Mesodermal cell (in vitro differentiated cells): ENCODE measurements at regions not wholly inside any gene's neighbourhood (a gene's known extent, or its start where the extent isn't known, plus 50 kb on each side); places are given as distances from the start of the nearest gene placed in this dataset.

Experiments used
- H3K27ac ChIP-seq: 2 replicates; pipeline ENCODE4 v1.7.0; 2013; ENCODE audit warnings: mild to moderate bottlenecking, low read depth, low read length, moderate library complexity; ENCODE audit not compliant: severe bottlenecking
- H3K36me3 ChIP-seq: 2 replicates; pipeline ENCODE4 v1.7.1; 2013; ENCODE audit warnings: mild to moderate bottlenecking, low read length, moderate library complexity; ENCODE audit not compliant: control insufficient read depth, insufficient read depth
- H3K4me1 ChIP-seq: one replicate; pipeline ENCODE4 v1.7.1; 2013; ENCODE audit warnings: mild to moderate bottlenecking, low read length; ENCODE audit not compliant: insufficient read depth, control insufficient read depth, poor library complexity, severe bottlenecking
- H3K4me3 ChIP-seq: 2 replicates; pipeline ENCODE4 v1.7.0; 2013; ENCODE audit warnings: low read length, control low read depth, mild to moderate bottlenecking; ENCODE audit not compliant: insufficient read depth, poor library complexity, severe bottlenecking; ENCODE audit errors: extremely low read depth
- H3K9me3 ChIP-seq: 2 replicates; pipeline ENCODE4 v1.7.1; 2013; ENCODE audit warnings: mild to moderate bottlenecking, low read length, moderate library complexity; ENCODE audit not compliant: control insufficient read depth
- WGBS, 2 experiments: methylation state at CpG; one replicate each; pipeline ENCODE4 v1.1.5; 2013; ENCODE audit warnings: missing lambda C conversion rate in 2 of 2; ENCODE audit not compliant: insufficient coverage in 2 of 2; 5-methylcytosine and 5-hydroxymethylcytosine counted together

GRCh38 chr9:13598738-13599137 lies 319.2 kb upstream of the MPDZ start:
- no peaks in the 10 kb centered on the region for H3K4me1 ChIP-seq

GRCh38 chr9:13597427-13597826 lies 317.9 kb upstream of the MPDZ start:
- Histone ChIP-seq H3K36me3 (no peaks in the 10 kb centered on the region), H3K4me1 (no peaks in the 10 kb centered on the region), H3K9me3 (no peaks in the 10 kb centered on the region), H3K27ac (no peak overlapping the region), H3K4me3 (no peak overlapping the region)
- 44% methylated on average over 4 of the region's 5 CpGs; no CpG with 5 or more reads in 1 of the 2 experiments for WGBS, 2 experiments

More at GRCh38 chr9:13598738-13599137, 319.2 kb upstream of the MPDZ start:
- Histone ChIP-seq H3K27ac (no peak overlapping the region), H3K36me3 (no peaks in the 10 kb centered on the region), H3K4me3 (no peak overlapping the region), H3K9me3 (no peaks in the 10 kb centered on the region)

GRCh38 chr9:13597004-13597403 lies 317.5 kb upstream of the MPDZ start:
- Histone ChIP-seq H3K4me3 (no peak overlapping the region), H3K9me3 (no peaks in the 10 kb centered on the region), H3K27ac (no peak overlapping the region), H3K36me3 (no peaks in the 10 kb centered on the region), H3K4me1 (no peaks in the 10 kb centered on the region)
- no CpG with 5 or more reads among the region's 2 CpGs for WGBS, 2 experiments

GRCh38 chr9:13596383-13596970 lies 317.0 kb upstream of the MPDZ start:
- Histone ChIP-seq H3K4me3 (no peak overlapping the region), H3K27ac (no peak overlapping the region), H3K9me3 (no peaks in the 10 kb centered on the region), H3K4me1 (no peaks in the 10 kb centered on the region), H3K36me3 (no peaks in the 10 kb centered on the region)
- WGBS, 2 experiments: 65 to 89% methylated on average over 3 of the region's 4 CpGs

- H3K36me3 ChIP-seq: no peaks in the 10 kb centered on the region
- no peaks in the 10 kb centered on the region for H3K9me3 ChIP-seq
- no peak overlapping the region for H3K27ac ChIP-seq
- WGBS, 2 experiments: 88 to 100% methylated on average over 1 of the region's 1 CpG
- H3K4me1 ChIP-seq: no peaks in the 10 kb centered on the region
- no peak overlapping the region for H3K4me3 ChIP-seq
Observed at GRCh38 chr9:13590996-13591395, 311.5 kb upstream of the MPDZ start.

GRCh38 chr9:13589034-13589737 lies 309.7 kb upstream of the MPDZ start:
- Histone ChIP-seq H3K9me3 (no peaks in the 10 kb centered on the region), H3K27ac (no peak overlapping the region), H3K4me3 (no peak overlapping the region), H3K36me3 (no peaks in the 10 kb centered on the region), H3K4me1 (no peaks in the 10 kb centered on the region)
- no CpG with 5 or more reads among the region's 2 CpGs for WGBS, 2 experiments

GRCh38 chr9:13588151-13589033 lies 308.9 kb upstream of the MPDZ start:
- Histone ChIP-seq H3K27ac (no peak overlapping the region), H3K36me3 (no peaks in the 10 kb centered on the region), H3K4me3 (no peak overlapping the region), H3K9me3 (no peaks in the 10 kb centered on the region), H3K4me1 (no peaks in the 10 kb centered on the region)
- 81 to 95% methylated on average over 4 to 6 of the region's 6 CpGs for WGBS, 2 experiments

GRCh38 chr9:13587571-13587970 lies 308.1 kb upstream of the MPDZ start:
- WGBS, 2 experiments: 65% methylated on average over 4 of the region's 9 CpGs; no CpG with 5 or more reads in 1 of the 2 experiments
- no peak overlapping the region for H3K4me3 ChIP-seq

GRCh38 chr9:13586587-13587374 lies 307.3 kb upstream of the MPDZ start:
- 78 to 88% methylated on average over 3 of the region's 7 CpGs for WGBS, 2 experiments
- H3K36me3 ChIP-seq: no peaks in the 10 kb centered on the region
- no peak overlapping the region for H3K4me3 ChIP-seq
- H3K9me3 ChIP-seq: no peaks in the 10 kb centered on the region
- no peaks in the 10 kb centered on the region for H3K4me1 ChIP-seq
- H3K27ac ChIP-seq: peak overlapping the region; percentile 63

More at GRCh38 chr9:13587571-13587970, 308.1 kb upstream of the MPDZ start:
- H3K27ac ChIP-seq: peak overlapping the region; percentile 63
- H3K36me3 ChIP-seq: no peaks in the 10 kb centered on the region
- H3K9me3 ChIP-seq: no peaks in the 10 kb centered on the region
- H3K4me1 ChIP-seq: no peaks in the 10 kb centered on the region

GRCh38 chr9:13580760-13581159 lies 301.3 kb upstream of the MPDZ start:
- peaks cover 5% of the 10 kb centered on the region for H3K4me1 ChIP-seq
- WGBS, 2 experiments: 100% methylated on average over 1 to 3 of the region's 5 CpGs
- H3K27ac ChIP-seq: no peak overlapping the region
- no peaks in the 10 kb centered on the region for H3K9me3 ChIP-seq
- H3K36me3 ChIP-seq: no peaks in the 10 kb centered on the region
- H3K4me3 ChIP-seq: no peak overlapping the region
